PFSK-1 (cell line): ENCODE measurements at regions not wholly inside any gene's neighbourhood (a gene's known extent, or its start where the extent isn't known, plus 50 kb on each side); places are given as distances from the start of the nearest gene placed in this dataset.

ENCODE experiments used
- FOXP2 ChIP-seq: optimal IDR thresholded peaks from 2 replicates; pipeline ENCODE3; 2011; ENCODE audit warnings: borderline replicate concordance, control low read depth, inconsistent platforms; ENCODE audit not compliant: insufficient read depth; ENCODE audit errors: extremely low read length, extremely low read depth
- POLR2AphosphoS5 ChIP-seq: IDR thresholded peaks from 2 replicates; pipeline ENCODE4 v1.6.1; 2012; ENCODE audit warnings: low read depth, mild to moderate bottlenecking, control low read depth, low read length, moderate library complexity
- SIN3A ChIP-seq: IDR thresholded peaks from 2 replicates; pipeline ENCODE4 v1.6.1; 2012; ENCODE audit warnings: mild to moderate bottlenecking, low read length, moderate library complexity, borderline replicate concordance; ENCODE audit not compliant: insufficient read depth
- TAF1 ChIP-seq: IDR thresholded peaks from 2 replicates; pipeline ENCODE4 v1.6.1; 2012; ENCODE audit warnings: low read length, control low read depth, borderline replicate concordance; ENCODE audit not compliant: insufficient read depth
- TF ChIP-seq, protein P1 (sequence below), 2 experiments: IDR thresholded peaks; 2 replicates each; pipeline versions ENCODE4 v1.6.1 to v1.8.0; 2011 to 2012; ENCODE audit warnings: low read depth in 2 of 2, low read length in 2 of 2, control low read depth in 1 of 2, inconsistent platforms in 1 of 2, mild to moderate bottlenecking in 1 of 2, moderate library complexity in 1 of 2; ENCODE audit not compliant: insufficient read depth in 1 of 2

DNA sequence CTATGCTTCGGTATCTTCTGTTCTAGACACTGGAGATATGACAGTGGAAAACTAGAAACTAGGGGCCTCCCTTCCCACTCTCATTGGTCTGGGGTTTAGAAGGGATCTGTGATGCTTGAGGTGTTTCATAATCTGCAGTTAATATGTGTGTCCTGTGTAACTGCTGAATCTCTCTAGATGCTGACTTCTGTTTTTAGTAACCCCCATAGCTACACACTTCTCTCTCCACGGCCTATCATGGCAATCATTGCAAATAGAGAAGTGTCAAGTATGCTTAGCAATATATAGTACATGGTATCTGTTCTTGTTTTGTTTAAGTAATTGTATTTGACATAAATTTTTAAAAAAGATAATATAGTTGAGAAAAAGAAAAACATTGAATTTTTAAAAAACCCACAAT lies 394.6 kb upstream of the MMS22L start:
- no peak for TF ChIP-seq TAF1
- TF ChIP-seq POLR2AphosphoS5, result no peak
- TF ChIP-seq, protein P1, sequence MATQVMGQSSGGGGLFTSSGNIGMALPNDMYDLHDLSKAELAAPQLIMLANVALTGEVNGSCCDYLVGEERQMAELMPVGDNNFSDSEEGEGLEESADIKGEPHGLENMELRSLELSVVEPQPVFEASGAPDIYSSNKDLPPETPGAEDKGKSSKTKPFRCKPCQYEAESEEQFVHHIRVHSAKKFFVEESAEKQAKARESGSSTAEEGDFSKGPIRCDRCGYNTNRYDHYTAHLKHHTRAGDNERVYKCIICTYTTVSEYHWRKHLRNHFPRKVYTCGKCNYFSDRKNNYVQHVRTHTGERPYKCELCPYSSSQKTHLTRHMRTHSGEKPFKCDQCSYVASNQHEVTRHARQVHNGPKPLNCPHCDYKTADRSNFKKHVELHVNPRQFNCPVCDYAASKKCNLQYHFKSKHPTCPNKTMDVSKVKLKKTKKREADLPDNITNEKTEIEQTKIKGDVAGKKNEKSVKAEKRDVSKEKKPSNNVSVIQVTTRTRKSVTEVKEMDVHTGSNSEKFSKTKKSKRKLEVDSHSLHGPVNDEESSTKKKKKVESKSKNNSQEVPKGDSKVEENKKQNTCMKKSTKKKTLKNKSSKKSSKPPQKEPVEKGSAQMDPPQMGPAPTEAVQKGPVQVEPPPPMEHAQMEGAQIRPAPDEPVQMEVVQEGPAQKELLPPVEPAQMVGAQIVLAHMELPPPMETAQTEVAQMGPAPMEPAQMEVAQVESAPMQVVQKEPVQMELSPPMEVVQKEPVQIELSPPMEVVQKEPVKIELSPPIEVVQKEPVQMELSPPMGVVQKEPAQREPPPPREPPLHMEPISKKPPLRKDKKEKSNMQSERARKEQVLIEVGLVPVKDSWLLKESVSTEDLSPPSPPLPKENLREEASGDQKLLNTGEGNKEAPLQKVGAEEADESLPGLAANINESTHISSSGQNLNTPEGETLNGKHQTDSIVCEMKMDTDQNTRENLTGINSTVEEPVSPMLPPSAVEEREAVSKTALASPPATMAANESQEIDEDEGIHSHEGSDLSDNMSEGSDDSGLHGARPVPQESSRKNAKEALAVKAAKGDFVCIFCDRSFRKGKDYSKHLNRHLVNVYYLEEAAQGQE (IDR thresholded peaks at IDR 0.05; ENCODE audit: insufficient read depth in 1 of 2, low read depth in 2 of 2, low read length in 2 of 2), result no peak
- TF ChIP-seq SIN3A, result no peak
- TF ChIP-seq FOXP2, result no peak
